Suprapubic skin (tissue), 4 donors: ENCODE measurements at regions not wholly inside any gene's neighbourhood (a gene's known extent, or its start where the extent isn't known, plus 50 kb on each side); places are given as distances from the start of the nearest gene placed in this dataset.

Source experiments
- DNase-seq, 2 donors: peaks; one replicate each; pipeline ENCODE4 v3.0.0-alpha.2; 2019; ENCODE audit warnings: low spot score in 2 of 2
- H3K27ac ChIP-seq: fragments of 200-600 bp; sonication (generic); one replicate; pipeline ENCODE4 v1.5.1; 2019
- H3K27me3 ChIP-seq: fragments of 200-600 bp; sonication (generic); one replicate; pipeline ENCODE4 v1.5.1; 2019
- H3K36me3 ChIP-seq: fragments of 200-600 bp; sonication (generic); one replicate; pipeline ENCODE4 v1.5.1; 2019
- H3K4me1 ChIP-seq: fragments of 200-600 bp; sonication (generic); one replicate; pipeline ENCODE4 v1.5.1; 2019
- H3K4me3 ChIP-seq: fragments of 200-600 bp; sonication (generic); one replicate; pipeline ENCODE4 v1.5.1; 2019; ENCODE audit warnings: mild to moderate bottlenecking
- H3K9me3 ChIP-seq: fragments of 200-600 bp; sonication (generic); one replicate; pipeline ENCODE4 v1.5.1; 2019
- CTCF ChIP-seq, 2 donors: fragments of 200-600 bp in 1 of 2; fragments of 450-650 bp in 1 of 2; sonication (generic) in 1 of 2; IDR thresholded peaks; one replicate each; pipeline ENCODE4 v1.5.1; 2016 to 2019; ENCODE audit warnings: antibody characterized with exemption in 2 of 2, mild to moderate bottlenecking in 1 of 2, moderate library complexity in 1 of 2
- EP300 ChIP-seq: sonication (generic); formaldehyde crosslinking; IDR thresholded peaks from one replicate; pipeline ENCODE4 v1.6.1; 2017; ENCODE audit warnings: antibody characterized with exemption
- POLR2A ChIP-seq, 2 donors: fragments of 450-650 bp; IDR thresholded peaks; one replicate each; pipeline ENCODE4 v1.6.1; 2017; ENCODE audit warnings: antibody characterized with exemption in 2 of 2, mild to moderate bottlenecking in 2 of 2, moderate library complexity in 2 of 2
- POLR2AphosphoS5 ChIP-seq, 3 donors: sonication (generic); formaldehyde crosslinking; IDR thresholded peaks; one replicate each; pipeline ENCODE4 v1.6.1; 2017; ENCODE audit warnings: antibody characterized with exemption in 3 of 3
- WGBS: methylation state at CpG from one replicate; pipeline ENCODE4 v1.1.5; 2018; 5-methylcytosine and 5-hydroxymethylcytosine counted together

DNA sequence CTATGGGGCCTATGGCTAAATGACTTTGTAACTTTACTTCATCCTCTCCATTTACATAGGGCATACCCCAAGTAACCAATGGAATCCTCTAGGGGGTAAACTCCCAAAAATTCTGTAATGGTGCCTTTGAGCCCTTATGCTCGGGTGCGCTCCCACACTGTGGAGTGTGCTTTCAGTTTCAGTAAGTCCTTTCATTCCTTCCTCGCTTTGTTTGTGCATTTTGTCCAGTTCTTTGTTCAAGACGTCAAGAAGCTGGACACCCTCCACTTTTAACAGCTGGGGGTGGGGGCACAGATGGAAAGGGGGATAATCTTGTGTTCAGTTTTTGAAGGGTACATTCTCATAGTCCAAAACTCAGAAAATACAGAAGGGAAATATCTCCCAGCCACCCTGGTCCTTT is 84.4 kb upstream of the C2CD4B start:
- Histone ChIP-seq H3K4me3 (no peak overlapping the region), H3K27me3 (no peaks in the 10 kb centered on the region), H3K4me1 (no peaks in the 10 kb centered on the region), H3K36me3 (no peaks in the 10 kb centered on the region), H3K9me3 (no peaks in the 10 kb centered on the region), H3K27ac (no peak overlapping the region)
- TF ChIP-seq POLR2A (IDR thresholded peaks at IDR 0.05) (no peak), POLR2AphosphoS5 (IDR thresholded peaks at IDR 0.05) (no peak), EP300 (no peak), CTCF (IDR thresholded peaks at IDR 0.05) (no peak)
- WGBS: 87% methylated on average over 4 of the region's 4 CpGs
- no peak for DNase-seq

GRCh38 chr15:62250186-62250585 is 85.1 kb upstream of the C2CD4B start:
- no peak overlapping the region for H3K4me3 ChIP-seq
- 88% methylated on average over 8 of the region's 8 CpGs for WGBS
- H3K9me3 ChIP-seq: no peaks in the 10 kb centered on the region
- no peaks in the 10 kb centered on the region for H3K36me3 ChIP-seq
- TF ChIP-seq CTCF (IDR thresholded peaks at IDR 0.05) (no peak), POLR2A (IDR thresholded peaks at IDR 0.05) (no peak), POLR2AphosphoS5 (IDR thresholded peaks at IDR 0.05) (no peak), EP300 (no peak)
- no peak for DNase-seq
- no peaks in the 10 kb centered on the region for H3K4me1 ChIP-seq
- no peaks in the 10 kb centered on the region for H3K27me3 ChIP-seq
- no peak overlapping the region for H3K27ac ChIP-seq

GRCh38 chr15:62250978-62251377 is 85.9 kb upstream of the C2CD4B start:
- no peaks in the 10 kb centered on the region for H3K9me3 ChIP-seq
- no peaks in the 10 kb centered on the region for H3K4me1 ChIP-seq
- no peak for DNase-seq
- no peaks in the 10 kb centered on the region for H3K36me3 ChIP-seq
- H3K27ac ChIP-seq: no peak overlapping the region
- TF ChIP-seq POLR2AphosphoS5 (IDR thresholded peaks at IDR 0.05): no peak
- TF ChIP-seq CTCF (IDR thresholded peaks at IDR 0.05): no peak
- TF ChIP-seq POLR2A (IDR thresholded peaks at IDR 0.05): no peak
- TF ChIP-seq EP300: no peak
- H3K4me3 ChIP-seq: no peak overlapping the region
- no peaks in the 10 kb centered on the region for H3K27me3 ChIP-seq
- 93% methylated on average over 6 of the region's 6 CpGs for WGBS

GRCh38 chr15:62253294-62253693 is 88.2 kb upstream of the C2CD4B start:
- DNase-seq: no peak

More at GRCh38 chr15:62253294-62253693, 88.2 kb upstream of the C2CD4B start:
- WGBS: 40% methylated on average over 5 of the region's 5 CpGs
- H3K4me1 ChIP-seq: no peaks in the 10 kb centered on the region
- no peaks in the 10 kb centered on the region for H3K27me3 ChIP-seq
- no peaks in the 10 kb centered on the region for H3K9me3 ChIP-seq
- no peaks in the 10 kb centered on the region for H3K36me3 ChIP-seq
- TF ChIP-seq POLR2AphosphoS5 (IDR thresholded peaks at IDR 0.05) (no peak), POLR2A (IDR thresholded peaks at IDR 0.05) (no peak), EP300 (no peak), CTCF (IDR thresholded peaks at IDR 0.05) (no peak)
- no peak overlapping the region for H3K27ac ChIP-seq
- H3K4me3 ChIP-seq: no peak overlapping the region
